Osteoblast (primary cell): ENCODE measurements at regions not wholly inside any gene's neighbourhood (a gene's known extent, or its start where the extent isn't known, plus 50 kb on each side); places are given as distances from the start of the nearest gene placed in this dataset.

Experiments
- DNase-seq: peaks from one replicate; pipeline ENCODE4 v3.0.0; 2011; ENCODE audit warnings: low spot score, mixed read lengths; ENCODE audit not compliant: insufficient read length; ENCODE audit errors: missing footprints
- H2AFZ ChIP-seq: 2 replicates; pipeline ENCODE4 v1.6.0; 2011; ENCODE audit warnings: mild to moderate bottlenecking, low read length
- H3K27ac ChIP-seq: 2 replicates; pipeline ENCODE4 v1.5.1; 2011; ENCODE audit warnings: mild to moderate bottlenecking, low read depth, low read length, moderate library complexity
- H3K27me3 ChIP-seq: 2 replicates; pipeline ENCODE4 v1.6.0; 2012; ENCODE audit warnings: mild to moderate bottlenecking, control low read depth, inconsistent platforms, low read length, moderate library complexity; ENCODE audit not compliant: insufficient read depth
- H3K36me3 ChIP-seq: 2 replicates; pipeline ENCODE4 v1.5.1; 2011; ENCODE audit warnings: mild to moderate bottlenecking, low read length, control low read depth, moderate library complexity; ENCODE audit not compliant: insufficient read depth
- H3K4me1 ChIP-seq: 2 replicates; pipeline ENCODE4 v1.5.1; 2011; ENCODE audit warnings: mild to moderate bottlenecking, low read length, control low read depth, moderate library complexity; ENCODE audit not compliant: insufficient read depth
- H3K4me2 ChIP-seq: 2 replicates; pipeline ENCODE4 v1.6.0; 2011; ENCODE audit warnings: mild to moderate bottlenecking, low read length; ENCODE audit not compliant: insufficient read depth
- H3K4me3 ChIP-seq: fragments of 200-600 bp; sonication (generic); 3 replicates; pipeline ENCODE4 v1.5.1; 2012; ENCODE audit warnings: mild to moderate bottlenecking, low read length, inconsistent platforms; ENCODE audit not compliant: insufficient read depth
- H3K79me2 ChIP-seq: 2 replicates; pipeline ENCODE4 v1.6.0; 2012; ENCODE audit warnings: mild to moderate bottlenecking, low read length, control low read depth, inconsistent platforms; ENCODE audit not compliant: insufficient read depth
- H3K9me3 ChIP-seq: 2 replicates; pipeline ENCODE4 v1.5.1; 2011; ENCODE audit warnings: low read depth, low read length, control low read depth
- H4K20me1 ChIP-seq: 2 replicates; pipeline ENCODE4 v1.6.0; 2012; ENCODE audit warnings: mild to moderate bottlenecking, low read length, control low read depth; ENCODE audit not compliant: insufficient read depth
- TF ChIP-seq, protein P1 (sequence below): IDR thresholded peaks from 2 replicates; pipeline ENCODE4 v1.5.1; 2011; ENCODE audit warnings: mild to moderate bottlenecking, low read depth, low read length, moderate library complexity; ENCODE audit errors: extremely low read depth

DNA sequence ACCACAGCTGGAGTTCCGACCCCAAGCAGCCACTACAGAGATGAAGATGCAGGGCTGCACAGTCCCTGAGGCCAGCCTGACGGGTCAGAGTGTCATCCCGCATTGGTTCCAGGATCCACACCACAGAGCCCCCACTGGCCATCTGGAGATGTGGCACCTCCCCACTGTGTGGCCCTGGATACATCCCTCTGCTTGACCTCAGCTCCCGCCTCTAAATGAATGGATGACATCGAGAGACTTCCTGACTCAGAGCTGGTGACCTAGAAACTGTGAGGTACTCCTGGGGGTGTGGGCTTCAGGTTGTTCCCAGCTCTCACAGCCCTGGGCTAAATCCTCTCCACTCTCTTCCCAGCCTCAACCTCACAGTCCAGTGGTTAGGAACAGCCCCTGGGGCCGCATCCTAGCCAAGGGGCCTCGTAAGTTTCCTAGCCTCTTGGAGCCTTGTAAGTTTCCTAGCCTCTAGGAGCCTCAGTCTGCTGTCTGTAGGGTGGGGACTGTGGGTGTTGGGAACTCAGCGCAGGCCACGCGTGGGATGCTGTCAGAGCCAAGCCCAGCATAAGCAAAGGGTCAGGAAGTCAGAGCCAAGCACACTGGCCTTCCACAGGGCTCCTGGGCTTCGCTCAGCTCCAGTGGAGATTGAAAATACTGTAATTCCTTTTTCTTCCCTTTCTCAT, 87.5 kb upstream of the RUNX3 start:
- Histone ChIP-seq H3K4me1 (peaks cover 2% of the 10 kb centered on the region), H3K36me3 (no peaks in the 10 kb centered on the region), H4K20me1 (no peaks in the 10 kb centered on the region), H3K27me3 (no peaks in the 10 kb centered on the region), H3K4me2 (no peak overlapping the region), H2AFZ (no peak overlapping the region), H3K27ac (no peak overlapping the region), H3K9me3 (no peaks in the 10 kb centered on the region), H3K79me2 (no peaks in the 10 kb centered on the region), H3K4me3 (no peak overlapping the region)
- TF ChIP-seq, protein P1, sequence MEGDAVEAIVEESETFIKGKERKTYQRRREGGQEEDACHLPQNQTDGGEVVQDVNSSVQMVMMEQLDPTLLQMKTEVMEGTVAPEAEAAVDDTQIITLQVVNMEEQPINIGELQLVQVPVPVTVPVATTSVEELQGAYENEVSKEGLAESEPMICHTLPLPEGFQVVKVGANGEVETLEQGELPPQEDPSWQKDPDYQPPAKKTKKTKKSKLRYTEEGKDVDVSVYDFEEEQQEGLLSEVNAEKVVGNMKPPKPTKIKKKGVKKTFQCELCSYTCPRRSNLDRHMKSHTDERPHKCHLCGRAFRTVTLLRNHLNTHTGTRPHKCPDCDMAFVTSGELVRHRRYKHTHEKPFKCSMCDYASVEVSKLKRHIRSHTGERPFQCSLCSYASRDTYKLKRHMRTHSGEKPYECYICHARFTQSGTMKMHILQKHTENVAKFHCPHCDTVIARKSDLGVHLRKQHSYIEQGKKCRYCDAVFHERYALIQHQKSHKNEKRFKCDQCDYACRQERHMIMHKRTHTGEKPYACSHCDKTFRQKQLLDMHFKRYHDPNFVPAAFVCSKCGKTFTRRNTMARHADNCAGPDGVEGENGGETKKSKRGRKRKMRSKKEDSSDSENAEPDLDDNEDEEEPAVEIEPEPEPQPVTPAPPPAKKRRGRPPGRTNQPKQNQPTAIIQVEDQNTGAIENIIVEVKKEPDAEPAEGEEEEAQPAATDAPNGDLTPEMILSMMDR: no peak
- DNase-seq: no peak

DNA sequence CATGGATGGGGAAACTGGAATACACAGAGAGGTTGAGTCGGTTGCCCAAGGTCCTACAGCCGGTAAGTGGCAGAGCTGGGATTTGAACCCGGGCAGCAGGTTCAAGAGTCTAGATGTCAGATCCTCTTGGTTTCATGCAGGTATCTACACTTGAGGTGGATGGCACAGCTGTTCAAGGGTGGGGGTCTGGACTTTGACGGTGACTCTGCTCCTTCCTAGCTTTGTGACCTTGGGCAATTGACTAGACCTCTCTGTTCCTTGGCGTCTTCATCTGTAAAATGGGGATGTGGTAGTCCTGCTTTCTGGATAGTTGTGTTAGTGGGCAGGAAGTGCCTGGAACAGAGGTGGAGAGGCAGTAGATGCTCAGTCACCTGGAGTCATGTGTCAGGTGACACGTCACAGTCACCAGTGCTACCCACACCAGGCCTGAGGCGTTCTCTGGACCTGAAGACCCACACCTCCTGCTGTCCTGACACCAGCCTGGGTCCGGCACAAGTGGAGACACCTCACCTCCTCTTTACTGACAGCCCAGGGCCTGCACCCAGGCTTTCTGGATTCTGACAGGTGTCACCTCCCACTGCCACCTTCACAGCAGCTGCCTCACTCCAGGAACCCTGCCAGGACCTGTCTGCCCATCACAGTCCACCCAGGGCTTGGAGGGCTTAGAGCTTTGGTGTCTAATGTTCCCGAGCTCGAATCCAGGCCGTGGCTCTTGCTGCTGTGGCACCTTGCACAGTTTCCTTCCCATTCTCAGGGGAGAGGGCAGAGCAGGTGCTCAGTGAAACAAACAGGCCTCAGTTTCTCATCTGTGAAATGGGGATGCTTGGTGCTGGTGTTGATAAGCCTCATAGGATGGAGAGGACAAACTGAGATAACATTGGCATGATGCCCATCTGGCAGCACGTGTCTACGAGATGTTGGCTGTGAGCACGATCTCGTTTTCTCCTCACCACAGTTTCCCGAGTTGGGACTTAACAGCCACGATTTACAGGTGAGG, 83.2 kb upstream of the RUNX3 start:
- Histone ChIP-seq H3K4me3 (no peak overlapping the region), H3K79me2 (no peaks in the 10 kb centered on the region), H3K4me1 (no peaks in the 10 kb centered on the region), H3K4me2 (no peak overlapping the region), H3K27me3 (peaks cover under 1% of the 10 kb centered on the region), H3K9me3 (no peaks in the 10 kb centered on the region), H3K27ac (no peak overlapping the region), H4K20me1 (no peaks in the 10 kb centered on the region), H3K36me3 (no peaks in the 10 kb centered on the region), H2AFZ (no peak overlapping the region)
- no peak for DNase-seq
- TF ChIP-seq, protein P1: no peak

DNA sequence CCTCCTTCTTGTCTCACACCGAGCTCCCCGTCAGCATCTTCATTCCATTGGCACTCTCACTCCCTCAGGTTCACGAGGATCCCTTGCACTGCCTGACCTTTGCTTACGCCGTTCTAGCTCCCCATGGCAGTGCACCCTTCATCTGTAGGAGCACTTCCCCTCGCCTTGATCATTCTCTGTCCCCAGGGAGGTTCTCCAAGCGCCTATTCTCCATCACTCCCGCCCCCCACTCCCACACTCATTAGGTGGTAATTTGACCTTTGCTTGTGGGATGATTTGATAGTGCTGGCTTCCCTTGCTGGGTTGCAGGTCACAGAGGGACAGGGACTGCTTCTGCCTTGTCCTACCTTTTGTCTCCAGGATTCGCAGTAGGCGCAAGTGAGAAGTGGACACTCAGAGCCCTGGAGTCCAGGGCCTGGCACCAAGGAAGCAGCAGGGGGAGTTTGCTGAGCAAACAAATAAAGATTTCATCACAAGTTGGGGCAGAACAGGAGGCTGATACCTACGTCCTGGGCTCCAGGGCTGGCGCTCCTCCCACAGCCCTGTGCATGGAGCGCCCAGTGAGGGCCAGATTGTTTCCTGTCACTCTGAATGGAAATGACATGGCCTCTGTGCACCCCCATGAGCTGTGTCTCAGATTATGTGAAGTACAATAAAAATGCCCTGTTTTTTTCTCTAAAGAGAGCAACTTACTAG, 82.0 kb upstream of the RUNX3 start:
- Histone ChIP-seq H3K9me3 (no peaks in the 10 kb centered on the region), H3K27ac (no peak overlapping the region), H3K79me2 (no peaks in the 10 kb centered on the region), H3K36me3 (no peaks in the 10 kb centered on the region), H3K27me3 (peaks cover 11% of the 10 kb centered on the region), H3K4me3 (no peak overlapping the region), H4K20me1 (no peaks in the 10 kb centered on the region), H2AFZ (no peak overlapping the region), H3K4me2 (no peak overlapping the region), H3K4me1 (no peaks in the 10 kb centered on the region)
- DNase-seq: no peak
- TF ChIP-seq, protein P1: no peak
